GM21526 (cell line): ENCODE measurements at regions not wholly inside any gene's neighbourhood (a gene's known extent, or its start where the extent isn't known, plus 50 kb on each side); places are given as distances from the start of the nearest gene placed in this dataset.
"Not testable (repeated sequence)": the region's sequence is repeated elsewhere in the genome, so short reads cannot be mapped to it uniquely, and the experiment has no call there.

Source experiments
- ATAC-seq: cut with Tn5 transposase; IDR thresholded peaks from one replicate; pipeline ENCODE4 v1.9.1; 2021; ENCODE audit warnings: moderate library complexity; ENCODE audit not compliant: unreplicated experiment, low FRiP score

DNA sequence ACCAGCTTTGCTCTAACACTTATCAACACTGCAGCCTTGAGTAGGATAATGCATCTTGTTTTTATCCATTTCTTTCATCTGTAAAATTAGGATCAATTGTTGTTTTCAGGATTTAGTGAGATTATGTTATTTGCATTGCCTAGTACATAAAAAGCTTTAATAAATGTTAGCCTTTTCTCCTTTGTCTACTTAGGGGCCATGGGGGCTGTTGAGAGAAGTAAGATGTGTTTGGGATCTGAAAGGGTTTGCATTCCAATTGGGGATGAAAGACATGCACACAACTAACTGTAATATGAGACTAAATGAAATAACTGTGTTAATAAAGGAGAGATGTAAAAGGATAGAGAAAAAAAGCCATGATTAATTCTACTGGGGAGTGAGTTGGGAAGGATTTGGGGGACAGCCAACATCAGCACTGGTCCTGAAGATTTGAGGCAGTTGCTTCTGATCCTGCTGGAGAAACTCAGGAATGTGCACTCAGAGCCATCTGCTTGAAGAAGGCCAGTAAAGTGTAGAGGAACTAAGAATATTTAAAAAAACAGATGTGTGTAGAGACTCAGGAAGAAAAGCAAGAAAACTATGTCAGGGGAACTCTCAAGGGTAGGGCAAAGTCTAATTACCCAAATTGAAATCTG is 236.3 kb downstream of the OLFM4 start:
- ATAC-seq, result no peak

DNA sequence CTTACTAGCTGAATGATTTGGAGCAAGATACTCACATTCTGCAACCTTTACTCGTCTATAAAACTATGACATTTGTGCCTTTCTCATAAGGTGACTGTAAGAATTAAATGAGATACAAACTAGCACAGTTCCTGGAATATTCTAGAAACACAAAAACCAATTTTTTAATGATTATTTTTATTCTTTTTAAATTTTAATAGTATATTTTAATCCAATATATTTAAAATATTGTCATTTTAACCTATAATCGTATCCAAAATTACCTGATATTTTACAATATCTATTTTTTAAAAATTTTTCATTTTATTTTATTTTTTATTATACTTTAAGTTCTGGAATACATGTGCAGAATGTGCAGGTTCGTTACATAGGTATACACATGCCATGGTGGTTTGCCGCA is 238.1 kb downstream of the OLFM4 start:
- ATAC-seq, result no peak

DNA sequence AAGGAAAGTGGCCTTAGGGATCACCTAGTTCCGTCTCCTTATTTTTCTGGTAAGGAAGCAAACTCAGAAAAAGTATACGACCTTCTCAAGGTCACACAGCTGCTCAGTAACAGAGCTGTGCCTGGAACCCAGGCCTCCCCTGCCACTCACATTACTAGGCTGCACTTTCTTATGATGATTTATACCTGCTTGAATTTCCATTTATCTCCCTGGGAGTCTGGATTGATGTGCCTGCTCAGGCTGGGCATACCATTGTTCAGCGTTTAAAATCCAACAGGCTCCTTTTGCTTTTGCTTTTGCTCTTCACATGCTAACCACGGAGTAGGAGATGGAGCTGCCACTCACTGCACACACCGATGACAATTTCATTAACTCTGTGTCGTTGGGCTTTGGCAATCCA is 241.0 kb downstream of the OLFM4 start:
- no peak for ATAC-seq

DNA sequence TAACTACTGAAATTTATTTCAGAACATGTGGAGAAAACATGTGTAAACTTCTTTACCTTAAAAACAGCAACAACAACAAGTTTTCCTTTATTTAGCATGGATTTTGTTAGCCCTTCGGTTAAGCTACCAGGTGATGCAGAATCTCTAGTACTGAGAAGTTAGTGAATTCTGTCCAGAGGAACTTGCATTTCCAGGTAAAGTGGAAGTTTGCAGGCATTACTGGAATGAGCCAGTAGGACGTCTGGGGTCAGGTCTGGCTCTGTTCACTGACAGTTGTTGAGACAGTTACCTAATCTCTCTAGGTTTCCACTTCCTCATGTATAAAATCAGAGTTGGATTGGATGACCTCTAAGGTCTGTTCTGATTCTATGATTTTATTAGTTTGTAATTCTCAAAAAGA is 244.3 kb downstream of the OLFM4 start:
- ATAC-seq, result no peak

DNA sequence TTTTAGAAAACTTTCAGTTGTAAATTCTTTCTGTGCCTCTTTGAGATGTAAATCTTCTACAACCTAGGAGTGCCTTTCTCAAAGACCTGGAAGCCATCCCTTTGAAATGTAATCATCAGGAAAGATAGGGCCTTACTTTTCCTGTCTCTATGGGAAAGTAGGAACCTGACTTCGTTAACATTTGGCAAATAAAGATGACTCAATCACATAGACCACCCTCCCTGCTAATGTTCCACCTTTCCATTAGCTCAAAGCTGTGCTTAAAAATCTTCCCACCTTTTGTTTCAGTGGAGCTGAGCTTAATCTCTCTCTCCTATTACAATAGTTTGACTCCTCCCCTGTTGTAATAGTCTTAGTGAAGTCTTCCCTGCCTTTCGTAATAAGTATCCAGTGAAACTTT is 247.7 kb downstream of the OLFM4 start:
- no peak for ATAC-seq

DNA sequence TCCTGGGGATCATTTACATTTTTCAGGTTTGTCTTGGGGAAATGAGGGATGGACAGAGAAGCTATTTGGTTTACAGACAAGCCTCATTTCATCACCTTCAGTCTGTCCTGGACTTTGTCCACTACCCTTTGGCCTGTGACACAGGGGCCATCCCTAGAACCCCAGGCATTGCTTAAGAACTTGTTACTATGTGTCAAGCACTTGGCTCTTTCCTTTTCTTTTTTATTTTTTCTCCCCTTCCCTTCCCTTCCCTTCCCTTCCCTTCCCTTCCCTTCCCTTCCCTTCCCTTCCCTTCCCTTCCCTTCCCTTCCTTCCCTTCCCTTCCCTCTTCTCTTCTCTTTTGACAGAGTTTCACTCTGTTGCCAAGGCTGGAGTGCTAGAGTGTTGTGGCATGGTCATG is 253.1 kb downstream of the OLFM4 start:
- ATAC-seq, result no peak

DNA sequence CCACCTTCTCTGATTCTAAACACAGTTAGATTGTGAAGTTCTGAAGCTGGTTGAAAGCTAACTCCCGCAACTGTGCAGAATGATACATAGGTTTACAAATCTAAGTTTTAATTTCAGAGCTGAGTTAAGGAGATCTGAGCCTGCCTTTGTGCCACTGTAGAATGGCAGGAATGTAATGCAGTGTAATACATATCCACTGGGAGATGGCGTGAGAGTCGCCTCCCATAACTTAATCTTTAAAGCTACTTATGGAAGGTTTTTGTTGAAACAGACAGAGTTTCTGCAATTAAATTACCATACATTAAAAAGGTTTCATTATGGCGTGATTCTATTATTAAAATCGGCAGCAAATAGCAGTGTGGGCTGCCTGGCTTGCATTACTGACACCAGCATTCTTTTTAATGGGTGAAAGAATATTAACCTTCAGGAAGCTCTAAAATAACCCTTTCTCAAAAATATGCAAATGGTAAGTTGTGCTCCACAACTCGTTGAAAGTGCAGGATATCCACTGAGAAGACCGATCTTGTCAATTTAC is 257.4 kb downstream of the OLFM4 start:
- ATAC-seq, result no peak

DNA sequence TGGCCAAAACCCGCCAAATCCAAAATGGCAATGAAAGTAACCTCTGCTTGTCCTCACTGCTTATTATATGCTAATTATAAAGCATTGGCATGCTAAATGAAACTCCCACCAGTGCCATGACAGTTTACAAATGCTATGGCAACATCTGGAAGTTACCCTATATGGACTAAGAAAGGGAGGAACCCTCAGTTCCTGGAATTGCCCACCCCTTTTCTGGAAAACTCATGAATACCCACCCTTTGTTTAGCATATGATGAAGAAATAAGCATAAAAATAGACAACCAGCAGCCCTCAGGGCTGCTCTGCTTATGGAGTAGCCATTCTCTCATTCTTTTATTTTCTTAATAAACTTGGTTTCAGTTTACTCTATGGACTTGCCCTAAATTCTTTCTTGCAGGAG is 269.8 kb downstream of the OLFM4 start:
- no peak for ATAC-seq

DNA sequence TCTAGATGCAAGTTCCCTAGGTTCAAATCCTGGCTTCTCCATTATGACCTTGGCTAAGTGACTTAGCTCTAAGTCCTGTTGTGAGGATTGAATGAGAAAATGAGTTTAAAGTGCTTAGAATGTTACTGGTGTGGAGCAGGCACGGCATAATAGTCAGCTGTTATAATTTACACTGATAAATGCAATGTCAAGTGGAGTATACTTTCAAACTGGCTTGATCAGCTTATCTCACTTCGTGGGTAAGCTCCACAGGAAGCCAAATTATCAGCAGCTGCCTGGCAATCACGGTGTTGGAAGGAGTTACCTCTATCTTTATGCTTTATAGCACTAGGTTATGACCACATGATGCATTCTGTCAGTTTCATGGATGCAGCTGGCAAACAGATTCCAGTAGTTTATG is 272.8 kb downstream of the OLFM4 start:
- ATAC-seq, result no peak

DNA sequence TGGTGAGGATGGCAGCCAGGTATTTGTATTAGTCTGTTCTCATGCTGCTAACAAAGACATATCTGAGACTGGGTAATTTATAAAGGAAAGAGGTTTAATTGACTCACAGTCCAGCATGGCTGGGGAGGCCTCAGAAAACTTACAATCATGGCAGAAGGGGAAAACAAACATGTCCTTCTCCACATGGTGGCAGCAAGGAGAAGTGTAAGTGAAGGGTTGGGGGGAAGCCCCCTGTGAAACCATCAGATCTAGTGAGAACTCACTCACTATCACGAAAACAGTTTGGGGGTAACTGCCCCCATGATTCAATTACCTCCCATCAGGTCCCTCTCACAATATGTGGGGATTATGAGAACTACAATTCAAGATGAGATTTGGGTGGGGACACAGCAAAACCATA is 276.8 kb downstream of the OLFM4 start:
- ATAC-seq, result not testable (repeated sequence)

DNA sequence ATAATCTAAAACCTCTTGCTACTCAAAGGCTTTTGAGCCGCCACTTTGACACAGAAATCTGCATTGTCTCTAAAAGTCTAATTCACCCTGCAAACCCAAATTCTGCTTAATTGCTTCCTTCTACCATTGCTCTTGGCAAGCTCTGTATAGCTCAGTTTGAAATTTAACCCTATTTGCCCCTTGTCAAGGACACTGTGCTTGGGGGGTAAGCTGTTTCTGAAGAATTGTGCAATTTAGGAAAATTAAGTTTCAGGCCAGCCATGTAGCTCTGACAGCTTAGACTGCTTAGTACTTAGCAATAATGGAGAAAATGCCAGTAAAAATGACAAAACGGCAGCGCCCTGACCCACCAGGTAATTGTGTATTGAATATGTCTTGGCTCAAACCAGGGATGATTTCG is 282.2 kb downstream of the OLFM4 start:
- ATAC-seq, result no peak

DNA sequence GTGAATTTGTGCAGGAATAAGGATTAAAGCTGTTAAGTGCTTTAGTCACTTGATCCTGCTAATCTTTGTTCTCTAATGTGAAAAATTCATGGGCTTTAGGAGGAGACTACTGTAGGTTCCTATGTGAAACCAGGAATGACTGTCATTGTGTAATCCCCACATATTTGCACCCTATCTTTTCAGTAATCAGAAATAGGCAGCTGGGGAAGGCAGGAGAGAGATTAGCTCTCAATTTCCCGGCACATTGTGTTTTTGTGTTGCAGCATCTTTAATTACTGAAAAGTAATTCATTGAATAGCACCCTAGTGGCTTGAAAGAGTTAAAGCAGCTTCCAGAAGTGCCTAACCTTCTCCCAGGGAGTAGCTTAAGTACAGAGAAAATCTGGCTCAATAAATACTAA is 282.9 kb downstream of the OLFM4 start:
- no peak for ATAC-seq

DNA sequence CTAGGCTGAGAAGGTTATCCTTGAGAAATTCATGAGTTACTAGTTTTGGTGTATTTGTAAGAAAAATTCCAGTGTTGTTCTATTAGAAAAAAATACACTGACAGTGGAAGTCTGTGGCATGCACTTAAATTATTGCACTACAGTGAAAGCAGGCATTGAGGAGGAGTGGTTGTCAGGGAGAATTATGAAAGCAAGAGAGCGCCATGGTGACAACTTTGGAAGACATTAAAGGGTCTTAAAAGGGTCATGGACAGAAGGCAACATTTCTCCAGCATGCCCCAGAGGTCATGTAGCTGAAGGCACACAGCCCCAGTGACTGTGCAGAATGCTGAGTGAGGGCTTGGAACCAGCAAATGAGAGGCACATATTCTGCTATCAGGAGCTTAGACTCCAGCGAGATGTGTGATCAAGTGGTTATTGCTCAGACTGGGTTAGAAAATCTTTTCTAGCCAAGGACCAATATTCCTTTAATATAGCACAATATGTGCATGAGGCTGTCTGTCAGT is 292.7 kb downstream of the OLFM4 start:
- ATAC-seq, result no peak

DNA sequence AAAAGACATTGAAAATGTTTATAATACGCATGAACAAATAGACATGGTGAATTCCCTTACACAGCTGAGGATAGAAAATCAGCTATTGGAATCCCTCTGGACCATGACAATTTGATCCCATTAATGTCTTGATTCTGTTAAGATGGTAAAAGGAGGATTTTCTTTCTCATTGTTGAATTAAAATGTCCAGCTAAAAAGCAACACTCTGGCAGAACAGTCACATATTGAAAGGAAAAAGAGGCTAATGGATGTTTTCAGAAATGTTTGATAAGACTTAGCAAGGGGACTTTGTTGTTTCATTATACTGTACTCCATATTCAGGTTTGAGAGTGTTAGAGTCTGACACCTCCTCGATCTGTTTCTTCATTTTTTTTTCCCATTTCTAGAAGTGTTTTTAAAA is 296.0 kb downstream of the OLFM4 start:
- no peak for ATAC-seq

DNA sequence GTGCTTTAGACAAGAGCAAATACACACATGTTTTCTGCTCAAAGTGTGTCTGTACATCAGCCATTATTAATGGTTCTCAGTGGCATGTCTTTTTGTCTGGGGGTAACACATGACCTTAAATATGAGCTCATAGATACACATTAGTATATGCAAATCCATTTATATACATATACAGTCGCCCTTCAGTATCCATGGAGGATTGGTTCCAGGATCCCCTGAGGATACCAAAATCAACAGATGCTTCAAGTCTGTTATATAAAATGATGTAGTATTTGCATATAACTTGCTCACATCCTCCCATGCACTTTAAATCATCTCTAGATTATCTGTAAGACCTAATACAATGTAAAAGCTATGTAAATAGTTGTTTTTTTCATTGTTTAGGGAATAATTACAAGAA is 298.1 kb downstream of the OLFM4 start:
- ATAC-seq, result no peak

DNA sequence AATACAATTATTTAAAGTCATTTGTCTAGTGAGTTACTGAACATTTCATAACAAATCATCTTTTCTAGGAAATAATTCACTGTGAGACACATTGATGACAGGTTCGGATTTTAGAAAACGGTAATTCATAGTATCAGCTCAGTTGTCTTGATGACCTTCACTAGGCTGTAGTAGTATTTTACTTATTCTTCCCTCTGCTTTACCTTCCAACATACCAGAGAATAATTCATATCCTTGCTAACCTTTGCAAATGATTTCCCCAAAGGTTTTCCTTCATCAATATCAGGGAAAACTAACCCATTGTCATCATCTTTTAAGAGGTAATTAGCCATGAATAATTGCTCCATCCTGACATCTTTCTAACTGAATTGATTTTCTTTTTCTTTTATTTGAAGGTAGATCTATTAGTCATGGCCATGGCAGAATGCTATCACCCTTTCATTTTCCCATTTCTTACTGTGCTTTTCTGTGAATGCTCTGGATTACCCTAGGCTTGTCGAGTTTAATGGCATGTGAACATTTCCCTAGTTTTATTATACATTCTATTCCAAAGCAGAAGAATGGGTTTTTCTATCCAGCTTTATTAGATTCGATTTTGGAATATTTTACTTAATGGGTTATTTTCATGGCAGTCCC is 299.2 kb downstream of the OLFM4 start:
- ATAC-seq, result no peak

DNA sequence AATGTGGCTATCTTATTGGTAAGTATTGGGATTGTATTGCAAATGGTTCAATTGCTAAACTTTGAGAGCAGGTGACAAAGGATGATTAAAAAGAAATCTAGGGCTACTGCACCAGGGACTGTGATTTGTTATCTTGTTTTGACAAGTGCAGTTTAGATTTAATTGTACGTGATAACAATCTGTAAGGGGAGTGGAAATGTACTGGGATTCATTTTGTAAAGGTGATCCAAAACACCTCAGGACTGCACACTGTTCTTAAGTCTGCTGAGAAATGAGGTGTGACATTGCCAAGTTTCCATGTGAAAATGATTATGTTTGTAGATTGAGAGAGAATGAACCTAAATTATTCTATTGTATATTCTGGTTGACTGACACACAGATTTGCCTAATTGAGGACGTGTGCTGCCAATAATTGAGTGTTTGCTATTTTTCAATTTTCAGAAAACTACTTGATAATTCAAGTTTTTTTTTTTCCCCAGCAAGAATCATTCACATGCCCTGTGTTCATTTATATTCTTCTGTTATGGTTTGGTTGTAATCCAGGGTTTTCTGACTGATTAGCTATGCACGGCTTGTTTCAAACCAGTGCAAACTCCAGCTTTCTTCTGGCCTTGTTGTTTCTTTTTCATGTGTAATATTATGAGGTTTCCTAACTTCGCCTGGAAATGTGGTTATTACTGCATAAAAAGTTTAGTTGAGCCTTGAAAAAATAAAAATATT is 308.0 kb downstream of the OLFM4 start:
- ATAC-seq, result no peak

DNA sequence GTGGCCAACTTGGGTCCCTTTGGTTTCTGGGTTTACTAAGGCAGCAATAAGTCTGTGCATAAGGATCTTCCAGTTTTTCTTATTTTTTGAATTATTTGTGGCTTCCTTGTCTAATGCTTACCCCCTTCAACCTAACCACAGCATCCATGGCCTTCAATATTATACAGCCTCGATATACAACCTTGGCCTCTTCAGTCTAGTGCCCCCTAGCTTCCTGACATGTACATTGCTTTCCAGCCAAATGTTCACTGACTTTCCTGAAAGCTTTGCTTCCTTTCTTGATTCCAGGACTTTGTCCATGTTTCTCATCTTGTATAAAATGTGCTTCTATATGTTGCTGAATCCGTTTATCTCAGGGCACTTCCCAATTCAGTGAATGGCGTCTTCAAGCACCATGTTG is 310.1 kb downstream of the OLFM4 start:
- no peak for ATAC-seq

DNA sequence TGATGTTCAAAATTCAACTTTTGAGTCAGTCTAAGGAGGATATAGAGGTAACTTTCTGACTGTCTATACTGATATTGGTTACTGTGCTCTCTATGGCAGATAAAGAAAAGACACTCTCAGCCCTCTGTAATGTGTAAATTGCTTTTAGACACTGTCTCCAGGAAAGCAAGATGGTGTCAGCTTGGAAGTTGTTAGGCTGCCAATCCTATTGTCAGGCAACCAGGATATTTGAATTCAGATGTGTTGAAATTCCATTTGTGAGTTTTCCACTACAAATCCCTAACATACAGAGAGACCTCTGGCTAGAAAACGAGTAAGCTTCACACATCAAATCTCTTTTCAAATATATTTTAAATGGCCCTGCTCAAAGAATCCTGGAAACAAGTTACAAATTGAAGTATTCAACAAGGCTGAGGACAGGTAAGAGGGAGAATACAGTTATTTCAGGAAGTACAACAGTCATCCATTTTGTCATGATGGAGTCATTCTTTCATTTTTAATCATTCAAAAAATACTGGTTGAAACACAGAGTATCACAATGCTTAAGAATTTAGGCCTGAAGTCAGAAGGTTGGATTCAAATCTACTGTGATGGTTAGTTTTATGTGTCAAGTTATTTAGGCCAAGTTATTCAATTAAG is 312.0 kb downstream of the OLFM4 start:
- ATAC-seq, result no peak

DNA sequence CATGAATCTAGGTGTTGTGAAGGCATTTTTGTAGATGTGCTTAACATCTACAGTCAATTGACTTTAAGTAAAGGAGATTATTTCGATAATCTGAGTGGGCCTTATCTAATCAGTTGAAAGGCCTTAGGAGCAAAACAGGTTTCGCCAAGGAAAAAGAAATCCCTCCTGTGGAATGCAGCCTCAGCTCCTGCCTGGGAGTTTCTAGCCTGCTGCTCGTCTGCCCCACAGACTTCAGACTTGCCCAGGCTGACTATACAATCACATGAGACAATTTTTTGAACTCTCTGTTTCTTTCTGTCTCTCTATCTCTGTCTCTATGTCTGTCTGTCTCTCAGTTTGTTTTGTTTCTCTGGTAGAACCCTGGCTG is 312.5 kb downstream of the OLFM4 start:
- ATAC-seq, result no peak

DNA sequence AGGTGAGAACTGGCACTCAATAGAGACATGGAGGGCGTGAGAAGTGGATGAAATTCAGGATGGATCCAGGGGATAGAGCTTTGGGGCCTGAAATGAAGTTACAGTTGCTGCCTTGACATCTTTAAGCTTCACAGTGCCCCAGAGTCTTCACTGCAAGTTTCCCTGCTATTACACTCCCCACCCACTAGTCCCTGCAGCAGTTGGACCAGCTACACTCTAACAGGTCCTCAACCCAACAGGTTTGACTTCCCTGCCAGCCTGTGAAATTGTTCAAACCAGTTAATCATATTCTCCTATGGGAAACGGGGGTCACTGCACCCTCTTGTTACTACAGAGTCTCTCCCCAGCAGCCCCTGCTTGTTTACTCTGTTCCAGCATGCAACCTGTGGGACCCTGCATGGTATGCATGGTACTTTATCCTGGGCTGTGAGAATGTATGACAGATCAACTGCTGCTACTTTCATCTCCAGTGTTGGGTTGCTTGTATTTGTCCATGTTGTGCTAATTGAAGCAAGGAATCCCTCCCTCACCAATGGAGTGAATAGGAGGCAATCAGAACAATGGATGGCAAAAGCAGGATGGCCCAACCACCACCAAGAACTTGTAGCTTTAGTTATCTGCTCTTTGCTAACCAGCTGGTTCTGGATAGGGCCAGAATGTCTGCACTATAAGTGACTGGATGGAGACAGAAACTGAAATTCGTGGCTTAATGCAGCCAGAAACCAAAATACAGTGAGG is 314.2 kb downstream of the OLFM4 start:
- ATAC-seq, result no peak
